22Rv1 (cell line): ENCODE measurements at regions not wholly inside any gene's neighbourhood (a gene's known extent, or its start where the extent isn't known, plus 50 kb on each side); places are given as distances from the start of the nearest gene placed in this dataset.

Experiments used
- ZFX ChIP-seq: fragments of 450-650 bp; IDR thresholded peaks from 2 replicates; pipeline ENCODE4 v1.6.1; 2017; ENCODE audit warnings: antibody characterized with exemption, borderline replicate concordance
- TF ChIP-seq, protein P1 (sequence below): fragments of 450-650 bp; IDR thresholded peaks from 2 replicates; pipeline ENCODE4 v1.5.1; 2017; ENCODE audit warnings: mild to moderate bottlenecking

DNA sequence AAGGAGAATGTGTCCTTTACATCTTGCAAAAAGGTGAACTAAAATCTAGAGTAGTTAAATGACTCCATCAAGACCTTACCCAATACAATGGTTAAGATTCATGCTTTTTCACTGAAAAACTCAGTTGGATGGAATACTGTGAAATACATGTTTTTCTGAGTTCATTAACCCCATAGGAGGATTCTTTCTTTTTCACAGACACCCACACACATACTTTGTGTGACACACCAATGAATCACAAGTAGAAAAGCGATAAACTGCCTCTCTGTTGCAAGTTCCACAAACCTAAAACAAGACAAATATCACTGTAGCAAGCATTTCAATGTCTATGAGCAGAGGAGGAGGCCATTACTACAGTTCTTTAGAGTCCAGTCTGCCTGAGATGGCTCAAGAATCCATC lies 258.8 kb upstream of the CDH5 start:
- TF ChIP-seq, protein P1, sequence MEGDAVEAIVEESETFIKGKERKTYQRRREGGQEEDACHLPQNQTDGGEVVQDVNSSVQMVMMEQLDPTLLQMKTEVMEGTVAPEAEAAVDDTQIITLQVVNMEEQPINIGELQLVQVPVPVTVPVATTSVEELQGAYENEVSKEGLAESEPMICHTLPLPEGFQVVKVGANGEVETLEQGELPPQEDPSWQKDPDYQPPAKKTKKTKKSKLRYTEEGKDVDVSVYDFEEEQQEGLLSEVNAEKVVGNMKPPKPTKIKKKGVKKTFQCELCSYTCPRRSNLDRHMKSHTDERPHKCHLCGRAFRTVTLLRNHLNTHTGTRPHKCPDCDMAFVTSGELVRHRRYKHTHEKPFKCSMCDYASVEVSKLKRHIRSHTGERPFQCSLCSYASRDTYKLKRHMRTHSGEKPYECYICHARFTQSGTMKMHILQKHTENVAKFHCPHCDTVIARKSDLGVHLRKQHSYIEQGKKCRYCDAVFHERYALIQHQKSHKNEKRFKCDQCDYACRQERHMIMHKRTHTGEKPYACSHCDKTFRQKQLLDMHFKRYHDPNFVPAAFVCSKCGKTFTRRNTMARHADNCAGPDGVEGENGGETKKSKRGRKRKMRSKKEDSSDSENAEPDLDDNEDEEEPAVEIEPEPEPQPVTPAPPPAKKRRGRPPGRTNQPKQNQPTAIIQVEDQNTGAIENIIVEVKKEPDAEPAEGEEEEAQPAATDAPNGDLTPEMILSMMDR = no peak
- no peak for TF ChIP-seq ZFX
